OCI-LY3 (cell line): ENCODE measurements at regions not wholly inside any gene's neighbourhood (a gene's known extent, or its start where the extent isn't known, plus 50 kb on each side); places are given as distances from the start of the nearest gene placed in this dataset.

Experiments
- CTCF ChIP-seq: fragments of 200-600, 300-600 bp; sonication (generic); IDR thresholded peaks from 2 replicates; pipeline ENCODE4 v1.5.1; 2014; ENCODE audit warnings: antibody characterized with exemption, low read length, low read depth
- EZH2phosphoT487 ChIP-seq: fragments of 200-600 bp; shearing (Covaris generic); IDR thresholded peaks from 2 replicates; pipeline ENCODE4 v1.6.1; 2018; ENCODE audit warnings: antibody characterized with exemption, mixed run types, low read depth

- no peak for TF ChIP-seq CTCF
- TF ChIP-seq EZH2phosphoT487 = no peak
Observed at GRCh38 chr13:106922384-106922783, 354.4 kb upstream of the ARGLU1 start.
